Spleen (tissue), 11 donors: ENCODE measurements at regions not wholly inside any gene's neighbourhood (a gene's known extent, or its start where the extent isn't known, plus 50 kb on each side); places are given as distances from the start of the nearest gene placed in this dataset.

Experiments used
- DNase-seq: peaks from one replicate; pipeline ENCODE4 v3.0.0-alpha.2; 2020
- H3K27ac ChIP-seq, 8 donors: fragments of 200-600 bp; sonication (generic) in 7 of 8; 1 replicate in 4 of 8; 2 replicates in 4 of 8; pipeline versions ENCODE4 v1.5.0 to v1.8.0; 2016 to 2021; ENCODE audit warnings: inconsistent platforms in 4 of 8, mild to moderate bottlenecking in 4 of 8, moderate library complexity in 1 of 8
- H3K27me3 ChIP-seq, 7 donors: fragments of 200-600 bp; sonication (generic) in 6 of 7; replicated peaks in 1 of 7; 1 replicate in 4 of 7; 2 replicates in 3 of 7; pipeline versions ENCODE4 v1.5.0 to v1.8.0; 2016 to 2021; ENCODE audit warnings: inconsistent platforms in 3 of 7, mild to moderate bottlenecking in 1 of 7
- H3K36me3 ChIP-seq, 6 donors: fragments of 200-600 bp; sonication (generic) in 5 of 6; 1 replicate in 4 of 6; 2 replicates in 2 of 6; pipeline versions ENCODE4 v1.5.0 to v1.8.0; 2016 to 2021; ENCODE audit warnings: inconsistent platforms in 2 of 6
- H3K4me1 ChIP-seq, 6 donors: fragments of 200-600 bp; sonication (generic) in 5 of 6; 1 replicate in 3 of 6; 2 replicates in 3 of 6; pipeline versions ENCODE4 v1.5.0 to v1.8.0; 2016 to 2021; ENCODE audit warnings: inconsistent platforms in 3 of 6
- H3K4me3 ChIP-seq, 8 donors: fragments of 200-600 bp; sonication (generic) in 7 of 8; 1 replicate in 4 of 8; 2 replicates in 4 of 8; pipeline versions ENCODE4 v1.5.0 to v1.8.0; 2016 to 2021; ENCODE audit warnings: inconsistent platforms in 4 of 8, mild to moderate bottlenecking in 4 of 8, moderate library complexity in 2 of 8
- H3K9me3 ChIP-seq, 8 donors: fragments of 200-600 bp; sonication (generic) in 7 of 8; 1 replicate in 4 of 8; 2 replicates in 4 of 8; pipeline versions ENCODE4 v1.5.0 to v1.8.0; 2016 to 2021; ENCODE audit warnings: inconsistent platforms in 4 of 8
- POLR2A ChIP-seq, 3 donors: fragments of 450-650 bp; IDR thresholded peaks; one replicate each; pipeline ENCODE4 v1.5.1; 2017; ENCODE audit warnings: antibody characterized with exemption in 3 of 3, mild to moderate bottlenecking in 1 of 3
- POLR2AphosphoS5 ChIP-seq, 3 donors: sonication (generic); formaldehyde crosslinking; IDR thresholded peaks; one replicate each; pipeline ENCODE4 v1.5.1; 2017; ENCODE audit warnings: antibody characterized with exemption in 3 of 3
- WGBS, 5 donors: extraction: QIAGEN DNeasy Blood & Tissue Kit in 3 of 5; methylation state at CpG; one replicate each; pipeline versions ENCODE4 v1.1.5 to v1.1.7; 2013 to 2018; 5-methylcytosine and 5-hydroxymethylcytosine counted together
- intact Hi-C: fragments of 100-400 bp; cut with DNase I; formaldehyde crosslinking; loops from one replicate; pipeline ENCODE4 v1.15.0; 2023; ENCODE audit warnings: low total_unique reads
- TF ChIP-seq, protein P1 (sequence below), 11 experiments: fragments of 200-600 bp in 7 of 11; fragments of 450-650 bp in 4 of 11; sonication (generic) in 4 of 11; IDR thresholded peaks in 8 of 11; conservative IDR thresholded peaks in 3 of 11; 1 replicate in 7 of 11; 2 replicates in 4 of 11; pipeline versions ENCODE4 v1.4.0 to v1.8.0; 2016 to 2021; ENCODE audit warnings: antibody characterized with exemption in 11 of 11, inconsistent platforms in 4 of 11, mild to moderate bottlenecking in 1 of 11
- donor health status: healthy with polysubstance abuse.
- donor health status: DM: no; HTN: no; CAD: no; lungs with moderate emphysema.
- donor health status: DM: no; HTN: no; CAD: no.
- donor health status: Bipolar disorder and iron deficiency.
- donor health status: healthy.
- donor health status: DM: no; HTN: no; CAD: no.
- donor health status: DM: yes; HTN: yes; CAD: no.

DNA sequence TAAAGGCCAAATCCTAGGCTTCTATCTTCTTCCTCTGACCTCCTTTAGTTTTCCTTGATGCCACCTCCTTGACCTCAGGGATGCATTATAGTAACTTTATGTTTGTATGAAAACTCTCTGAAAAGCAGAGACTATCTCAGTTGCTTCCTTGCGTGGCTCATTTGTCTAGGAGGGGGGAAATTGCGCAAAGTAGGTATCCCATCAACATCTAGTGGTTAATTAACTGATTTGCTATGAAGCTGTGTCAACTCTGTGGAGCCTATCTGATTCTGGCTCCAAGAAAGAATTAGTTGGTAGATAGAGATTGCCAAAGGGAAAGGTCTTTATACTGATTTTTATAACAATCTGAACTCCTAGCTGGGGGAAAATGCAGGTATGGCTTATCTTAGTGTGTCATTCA lies 82.1 kb upstream of the FRY start:
- no peak for DNase-seq
- intact Hi-C loops, result no loop called here
- Histone ChIP-seq H3K27ac (peak overlapping the region in 2 of 8 donors; percentile 76 to 77), H3K4me3 (no peak overlapping the region), H3K4me1 (peaks cover 0 to 34% (median 17%) of the 10 kb centered on the region in 6 donors), H3K36me3 (peaks cover 0 to 15% (median 0%) of the 10 kb centered on the region in 6 donors), H3K9me3 (no peaks in the 10 kb centered on the region), H3K27me3 (no peaks in the 10 kb centered on the region)
- WGBS, 5 donors, result 63 to 95% (median 80%) methylated on average over 2 of the region's 2 CpGs
- TF ChIP-seq POLR2AphosphoS5 (IDR thresholded peaks at IDR 0.05), result no peak

- 16 to 29% (median 26%) methylated on average over 2 of the region's 2 CpGs for whole genome bisulfite sequencing, 5 donors
- peak overlapping the region in 5 of 8 donors; percentile 13 to 77 (median 76) for H3K27ac ChIP-seq
- peaks cover 0 to 15% (median 0%) of the 10 kb centered on the region in 6 donors for H3K36me3 ChIP-seq
- DNase-seq, result no peak
- H3K4me1 ChIP-seq, result peaks cover 0 to 27% (median 10%) of the 10 kb centered on the region in 6 donors
- TF ChIP-seq POLR2A (IDR thresholded peaks at IDR 0.05) (no peak), POLR2AphosphoS5 (IDR thresholded peaks at IDR 0.05) (no peak)
- TF ChIP-seq, protein P1, sequence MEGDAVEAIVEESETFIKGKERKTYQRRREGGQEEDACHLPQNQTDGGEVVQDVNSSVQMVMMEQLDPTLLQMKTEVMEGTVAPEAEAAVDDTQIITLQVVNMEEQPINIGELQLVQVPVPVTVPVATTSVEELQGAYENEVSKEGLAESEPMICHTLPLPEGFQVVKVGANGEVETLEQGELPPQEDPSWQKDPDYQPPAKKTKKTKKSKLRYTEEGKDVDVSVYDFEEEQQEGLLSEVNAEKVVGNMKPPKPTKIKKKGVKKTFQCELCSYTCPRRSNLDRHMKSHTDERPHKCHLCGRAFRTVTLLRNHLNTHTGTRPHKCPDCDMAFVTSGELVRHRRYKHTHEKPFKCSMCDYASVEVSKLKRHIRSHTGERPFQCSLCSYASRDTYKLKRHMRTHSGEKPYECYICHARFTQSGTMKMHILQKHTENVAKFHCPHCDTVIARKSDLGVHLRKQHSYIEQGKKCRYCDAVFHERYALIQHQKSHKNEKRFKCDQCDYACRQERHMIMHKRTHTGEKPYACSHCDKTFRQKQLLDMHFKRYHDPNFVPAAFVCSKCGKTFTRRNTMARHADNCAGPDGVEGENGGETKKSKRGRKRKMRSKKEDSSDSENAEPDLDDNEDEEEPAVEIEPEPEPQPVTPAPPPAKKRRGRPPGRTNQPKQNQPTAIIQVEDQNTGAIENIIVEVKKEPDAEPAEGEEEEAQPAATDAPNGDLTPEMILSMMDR (IDR thresholded peaks at IDR 0.05 in 8 of 11, conservative IDR thresholded peaks at IDR 0.05 in 3 of 11), result no peak
- intact Hi-C loops, result no loop called here
- no peak overlapping the region for H3K4me3 ChIP-seq
- H3K9me3 ChIP-seq, result no peaks in the 10 kb centered on the region
- H3K27me3 ChIP-seq, result no peaks in the 10 kb centered on the region
These were observed 81.3 kb upstream of the FRY start for GRCh38 chr13:31950111-31950815.

GRCh38 chr13:31951215-31951678 lies 80.3 kb upstream of the FRY start:
- peak in 2 of 3 donors; percentile 46 to 63 for TF ChIP-seq POLR2AphosphoS5 (IDR thresholded peaks at IDR 0.05)
- TF ChIP-seq, protein P1 (IDR thresholded peaks at IDR 0.05 in 8 of 11, conservative IDR thresholded peaks at IDR 0.05 in 3 of 11), result no peak
- H3K4me3 ChIP-seq, result no peak overlapping the region
- peaks cover 0 to 24% (median 10%) of the 10 kb centered on the region in 6 donors for H3K4me1 ChIP-seq
- intact Hi-C loops, result no loop called here
- DNase-seq, result peak; percentile 91
- H3K27me3 ChIP-seq, result no peaks in the 10 kb centered on the region
- peak overlapping the region in 7 of 8 donors; percentile 6 to 77 (median 74) for H3K27ac ChIP-seq
- H3K9me3 ChIP-seq, result no peaks in the 10 kb centered on the region
- 17 to 23% (median 20%) methylated on average over 3 of the region's 3 CpGs for WGBS, 5 donors
- H3K36me3 ChIP-seq, result peaks cover 0 to 15% (median 0%) of the 10 kb centered on the region in 6 donors

- Histone ChIP-seq H3K4me1 (peaks cover 0 to 24% (median 10%) of the 10 kb centered on the region in 6 donors), H3K27ac (no peak overlapping the region), H3K36me3 (peaks cover 0 to 15% (median 0%) of the 10 kb centered on the region in 6 donors), H3K9me3 (peaks cover 0 to 4% (median under 1%) of the 10 kb centered on the region in 8 donors), H3K4me3 (no peak overlapping the region), H3K27me3 (no peaks in the 10 kb centered on the region)
- TF ChIP-seq, protein P1 (IDR thresholded peaks at IDR 0.05 in 8 of 11, conservative IDR thresholded peaks at IDR 0.05 in 3 of 11), result no peak
- TF ChIP-seq POLR2AphosphoS5 (IDR thresholded peaks at IDR 0.05) (no peak), POLR2A (IDR thresholded peaks at IDR 0.05) (no peak)
- DNase-seq, result no peak
- intact Hi-C loops, result no loop called here
- 93 to 98% (median 97%) methylated on average over 30 to 40 of the region's 40 CpGs for WGBS, 5 donors
These were observed 78.8 kb upstream of the FRY start for GRCh38 chr13:31952641-31953380.
